Sciatic nerve (tissue), 2 donors: ENCODE measurements at regions not wholly inside any gene's neighbourhood (a gene's known extent, or its start where the extent isn't known, plus 50 kb on each side); places are given as distances from the start of the nearest gene placed in this dataset.
"Not testable (repeated sequence)": the region's sequence is repeated elsewhere in the genome, so short reads cannot be mapped to it uniquely, and the experiment has no call there.

Experiments used
- ATAC-seq: fragments of 200-7000 bp; cut with Tn5 transposase; one replicate; pipeline ENCODE4 v1.9.1; 2020; ENCODE audit warnings: mild to moderate bottlenecking, moderate library complexity
- DNase-seq: peaks from one replicate; pipeline ENCODE4 v3.0.0-alpha.2; 2020; ENCODE audit warnings: low spot score
- intact Hi-C: fragments of 100-400 bp; cut with DNase I; formaldehyde crosslinking; loops from one replicate; pipeline ENCODE4 v1.14.2; 2022
- donor health status: DM: no; HTN: no; CAD: no.
- donor health status: DM: no; HTN: no; CAD: no.

DNA sequence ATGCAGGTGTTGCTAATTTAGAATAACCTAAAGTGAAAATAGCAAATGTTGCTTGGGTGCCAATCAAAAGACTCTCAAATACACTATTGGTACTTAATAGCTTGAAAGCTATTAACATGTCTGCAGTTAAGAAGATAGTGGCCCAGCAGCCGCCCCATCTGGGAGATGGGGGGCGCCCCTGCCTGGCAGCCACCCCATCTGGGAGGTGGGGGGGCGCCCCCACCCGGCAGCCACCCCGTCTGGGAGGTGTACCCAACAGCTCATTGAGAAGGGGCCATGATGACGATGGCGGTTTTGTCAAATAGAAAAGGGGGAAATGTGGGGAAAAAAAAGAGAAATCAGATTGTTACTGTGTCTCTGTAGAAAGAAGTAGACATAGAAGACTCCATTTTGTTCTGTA is 923.1 kb upstream of the MDGA2 start:
- intact Hi-C loops, result no loop called here
- ATAC-seq, result no peak
- no peak for DNase-seq

GRCh38 chr14:48586099-48586498 is 910.7 kb upstream of the MDGA2 start:
- no peak for ATAC-seq

GRCh38 chr14:48584031-48584430 is 908.6 kb upstream of the MDGA2 start:
- DNase-seq (no peak), ATAC-seq (no peak)
- intact Hi-C loops, result no loop called here

More at GRCh38 chr14:48586099-48586498, 910.7 kb upstream of the MDGA2 start:
- no peak for DNase-seq
- intact Hi-C loops, result no loop called here

DNA sequence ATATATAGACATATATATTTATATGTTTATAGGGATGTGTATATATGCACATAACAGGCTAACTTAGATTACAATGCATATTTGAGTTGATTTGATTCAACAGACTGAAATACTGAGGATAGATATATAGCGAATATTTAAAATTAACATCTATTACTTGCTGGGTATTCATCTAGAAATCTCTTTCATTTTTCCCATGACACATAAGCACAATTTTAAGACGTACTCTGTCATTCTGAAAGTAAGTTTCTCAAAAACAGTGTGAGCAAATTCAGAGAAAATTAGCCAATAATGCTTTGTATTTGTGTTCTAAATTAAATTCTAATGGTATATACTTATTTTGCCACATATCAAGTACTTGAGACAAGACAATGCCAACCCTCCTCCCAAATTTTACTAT is 907.5 kb upstream of the MDGA2 start:
- intact Hi-C loops, result no loop called here
- DNase-seq, result no peak
- ATAC-seq, result no peak

- DNase-seq (no peak), ATAC-seq (no peak)
- intact Hi-C loops, result no loop called here
Measured at GRCh38 chr14:48580692-48581091, 905.3 kb upstream of the MDGA2 start.

DNA sequence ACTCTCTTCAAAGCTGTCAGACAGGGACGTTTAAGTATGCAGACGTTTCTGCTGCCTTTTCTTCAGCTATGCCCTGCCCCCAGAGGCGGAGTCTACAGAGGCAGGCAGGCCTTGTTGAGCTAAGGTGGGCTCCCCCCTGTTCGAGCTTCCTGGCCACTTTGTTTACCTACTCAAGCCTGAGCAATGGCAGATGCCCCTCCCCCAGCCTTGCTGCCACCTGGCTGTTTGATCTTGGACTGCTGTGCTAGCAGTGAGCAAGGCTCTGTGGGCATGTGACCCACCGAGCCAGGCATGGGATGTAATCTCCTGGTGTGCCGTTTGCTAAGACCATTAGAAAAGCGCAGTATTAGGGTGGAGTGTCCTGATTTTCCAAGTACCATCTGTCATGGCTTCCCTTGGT is 900.4 kb upstream of the MDGA2 start:
- no peak for DNase-seq
- intact Hi-C loops, result no loop called here

GRCh38 chr14:48568688-48569087 is 893.3 kb upstream of the MDGA2 start:
- DNase-seq (no peak), ATAC-seq (no peak)
- intact Hi-C loops, result no loop called here

More for the DNA sequence above, 900.4 kb upstream of the MDGA2 start:
- no peak for ATAC-seq

GRCh38 chr14:48568252-48568651 is 892.8 kb upstream of the MDGA2 start:
- DNase-seq (no peak), ATAC-seq (no peak)
- intact Hi-C loops, result no loop called here

GRCh38 chr14:48563489-48563888 is 888.1 kb upstream of the MDGA2 start:
- intact Hi-C loops, result no loop called here
- no peak for ATAC-seq
- DNase-seq, result no peak

- intact Hi-C loops, DNase-seq, ATAC-seq: not testable (repeated sequence)
Measured at GRCh38 chr14:48561438-48561837, 886.0 kb upstream of the MDGA2 start.

- DNase-seq, result no peak
- ATAC-seq, result no peak
- intact Hi-C loops, result no loop called here
Measured at GRCh38 chr14:48560421-48560820, 885.0 kb upstream of the MDGA2 start.

- DNase-seq (no peak), ATAC-seq (no peak)
- intact Hi-C loops, result no loop called here
Measured at GRCh38 chr14:48553443-48553842, 878.0 kb upstream of the MDGA2 start.

GRCh38 chr14:48546996-48547395 is 871.6 kb upstream of the MDGA2 start:
- no peak for ATAC-seq
- DNase-seq, result no peak
- intact Hi-C loops, result no loop called here

DNA sequence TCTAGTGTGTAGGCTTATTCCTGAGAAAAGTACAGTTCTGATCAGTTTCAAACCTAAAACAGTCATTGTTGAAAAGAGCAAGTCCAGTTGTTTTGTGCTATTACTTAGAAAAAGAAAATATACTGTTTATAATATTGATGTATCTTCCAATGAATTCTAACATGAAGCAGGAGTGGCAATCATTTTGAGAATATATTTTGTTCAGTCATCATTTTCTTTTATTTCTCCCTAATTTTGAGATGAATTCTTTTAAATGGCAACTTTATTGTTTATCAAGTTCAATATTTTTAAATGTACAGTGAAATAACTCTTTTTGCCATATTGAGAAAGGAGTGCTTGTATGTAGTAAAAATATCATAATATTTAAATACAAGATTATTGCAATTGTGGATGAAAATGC is 862.2 kb upstream of the MDGA2 start:
- intact Hi-C loops, result no loop called here
- ATAC-seq, result no peak

DNA sequence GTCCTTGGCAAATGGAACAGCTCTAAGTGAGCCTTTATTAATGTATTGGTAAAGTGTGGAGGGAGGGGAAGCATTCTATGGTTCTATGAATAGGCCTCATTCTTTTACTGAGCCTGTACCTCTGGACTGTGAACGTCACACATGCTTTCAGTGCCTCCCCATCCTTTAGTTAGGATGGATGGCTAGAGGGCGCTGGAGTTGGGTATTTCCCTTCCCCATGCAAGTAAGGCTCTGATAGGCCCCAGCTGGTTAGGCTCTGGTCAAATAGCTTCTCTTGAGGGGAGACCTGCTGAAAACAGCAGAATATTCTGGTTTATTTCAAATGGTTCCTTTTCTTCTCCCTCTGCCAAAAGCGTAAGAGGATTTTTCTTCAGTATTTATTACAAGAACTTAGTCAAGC is 860.9 kb upstream of the MDGA2 start:
- DNase-seq (no peak), ATAC-seq (no peak)
- intact Hi-C loops, result no loop called here

More for the DNA sequence above, 862.2 kb upstream of the MDGA2 start:
- DNase-seq, result no peak

DNA sequence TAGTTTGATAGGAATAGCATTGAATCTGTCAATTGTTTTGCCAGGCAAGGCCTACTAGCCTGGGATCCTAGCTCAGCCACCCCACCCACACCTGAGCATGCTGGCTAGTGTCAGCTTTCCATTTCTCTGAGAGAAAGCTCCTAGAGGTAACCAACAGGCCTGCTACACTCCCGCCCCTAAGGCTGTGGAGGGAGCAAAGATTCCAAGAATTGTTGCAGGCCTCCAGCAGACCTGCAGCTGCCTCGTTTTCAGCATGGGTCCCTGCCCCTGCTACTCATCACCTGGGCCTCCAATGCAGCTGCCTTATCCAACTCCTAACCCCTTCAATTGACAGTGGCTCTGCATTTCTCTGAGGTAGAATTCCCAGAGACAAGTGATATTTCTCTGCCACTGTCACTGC is 852.4 kb upstream of the MDGA2 start:
- intact Hi-C loops, result no loop called here
- ATAC-seq, result no peak
- DNase-seq, result no peak

- DNase-seq (no peak), ATAC-seq (no peak)
- intact Hi-C loops, result no loop called here
Measured at GRCh38 chr14:48526307-48526706, 850.9 kb upstream of the MDGA2 start.

DNA sequence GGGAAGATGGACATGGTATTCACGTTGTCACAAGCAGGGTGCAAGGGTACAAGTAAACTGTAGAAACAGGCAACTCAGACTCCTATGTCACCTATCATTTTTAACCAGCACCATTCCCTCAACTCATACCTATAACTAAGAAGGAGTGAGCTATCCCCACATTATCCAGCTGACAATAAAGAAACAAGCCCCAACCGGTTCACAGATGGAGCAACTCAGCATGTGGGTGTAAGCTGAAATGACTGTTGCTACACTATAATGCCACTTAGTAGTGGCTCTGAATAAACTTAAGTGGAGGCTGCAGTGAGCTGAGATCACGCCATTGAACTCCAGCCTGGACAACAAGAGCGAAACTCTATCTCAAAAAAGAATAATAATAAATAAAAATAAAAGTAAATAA is 829.5 kb upstream of the MDGA2 start:
- ATAC-seq, result no peak
- intact Hi-C loops, result no loop called here

DNA sequence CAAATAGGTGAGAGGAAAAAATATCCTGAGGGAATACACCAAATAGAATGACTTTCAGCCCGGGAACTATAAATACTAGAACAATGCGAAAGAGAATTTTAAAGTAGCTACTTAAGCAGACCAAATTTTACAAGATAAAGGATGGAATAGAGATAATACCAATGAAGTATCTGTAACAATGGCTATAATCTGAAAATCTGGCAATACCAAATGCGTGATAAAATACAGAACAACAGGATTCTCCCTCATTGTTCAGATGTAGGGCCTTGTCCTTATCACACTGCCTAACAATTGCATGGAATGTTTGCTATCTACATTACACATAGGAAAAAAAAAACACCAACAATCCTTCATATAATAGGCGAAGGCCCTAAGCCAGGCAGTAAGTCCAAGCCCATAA is 815.4 kb upstream of the MDGA2 start:
- DNase-seq (no peak), ATAC-seq (no peak)
- intact Hi-C loops, result no loop called here

More for the DNA sequence above, 829.5 kb upstream of the MDGA2 start:
- DNase-seq, result no peak

DNA sequence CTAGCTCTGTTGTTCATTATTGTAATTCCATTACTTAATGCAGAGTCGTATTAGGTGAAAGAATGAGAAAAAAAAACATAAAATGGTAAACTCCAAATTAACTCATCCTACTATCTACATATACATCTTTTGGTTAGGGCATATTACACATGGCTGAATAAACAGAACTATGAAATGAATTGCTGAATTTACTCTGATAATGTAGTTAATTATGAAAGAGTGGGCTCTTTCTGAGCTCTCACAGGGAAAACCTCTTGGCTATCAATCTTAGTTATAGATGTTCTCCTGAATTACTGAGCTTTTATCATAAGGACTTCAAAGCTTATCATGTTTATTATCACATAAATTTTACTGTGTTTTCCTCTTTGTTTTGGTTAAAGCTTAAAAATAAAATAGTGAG is 798.5 kb upstream of the MDGA2 start:
- ATAC-seq (no peak), DNase-seq (no peak)
- intact Hi-C loops, result no loop called here

DNA sequence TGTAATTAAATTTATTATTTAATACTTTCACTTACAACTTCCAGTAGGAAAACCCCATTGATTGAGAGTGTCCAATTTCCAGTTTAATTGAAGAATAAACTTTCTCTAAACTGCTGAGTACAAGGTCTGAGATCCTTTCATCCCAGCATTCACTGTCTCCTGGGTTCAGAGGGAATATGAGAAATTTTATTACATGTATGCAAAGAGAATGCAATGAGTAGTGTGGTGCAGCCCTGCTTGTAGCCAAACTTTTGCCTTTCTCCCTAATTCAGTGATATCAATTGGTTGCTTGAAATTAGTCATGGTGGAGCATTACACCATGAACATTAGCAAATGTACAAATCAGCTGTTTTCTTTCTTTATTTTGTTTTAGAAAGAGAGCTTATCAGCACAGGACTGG is 780.6 kb upstream of the MDGA2 start:
- ATAC-seq (no peak), DNase-seq (no peak)
- intact Hi-C loops, result no loop called here

DNA sequence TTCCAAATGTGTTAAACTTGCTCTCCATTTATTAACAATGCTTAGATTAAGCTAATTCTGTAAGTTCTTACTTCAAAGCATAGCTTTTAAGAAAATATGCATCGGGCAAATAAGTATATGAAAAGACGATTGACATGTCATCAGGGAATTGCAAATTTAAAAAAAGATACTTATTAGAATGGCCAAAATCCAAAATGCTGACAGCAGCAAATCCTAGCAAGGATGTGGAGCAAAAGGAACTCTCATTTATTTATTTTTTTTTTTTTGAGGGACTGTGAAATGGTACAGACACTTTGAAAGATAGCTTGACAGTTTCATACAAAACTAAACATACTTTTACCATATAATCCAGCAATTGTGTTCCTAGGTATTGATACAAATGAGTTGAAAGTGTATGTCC is 779.5 kb upstream of the MDGA2 start:
- no peak for DNase-seq
- intact Hi-C loops, result no loop called here
- ATAC-seq, result no peak
